ENCODE measurements at regions not wholly inside any gene's neighbourhood (a gene's known extent, or its start where the extent isn't known, plus 50 kb on each side); places are given as distances from the start of the nearest gene placed in this dataset.

GRCh38 chr2:217290467-217290866 lies 430.6 kb upstream of the TNP1 start:
- TF ChIP-seq CTCF (IDR thresholded peaks at IDR 0.05) (no peak), POLR2A (IDR thresholded peaks at IDR 0.05) (no peak)
